GM19467 (cell line): ENCODE measurements at regions not wholly inside any gene's neighbourhood (a gene's known extent, or its start where the extent isn't known, plus 50 kb on each side); places are given as distances from the start of the nearest gene placed in this dataset.

Source experiments
- ATAC-seq: cut with Tn5 transposase; IDR thresholded peaks from one replicate; pipeline ENCODE4 v1.9.1; 2021; ENCODE audit warnings: mild to moderate bottlenecking, moderate library complexity; ENCODE audit not compliant: unreplicated experiment

DNA sequence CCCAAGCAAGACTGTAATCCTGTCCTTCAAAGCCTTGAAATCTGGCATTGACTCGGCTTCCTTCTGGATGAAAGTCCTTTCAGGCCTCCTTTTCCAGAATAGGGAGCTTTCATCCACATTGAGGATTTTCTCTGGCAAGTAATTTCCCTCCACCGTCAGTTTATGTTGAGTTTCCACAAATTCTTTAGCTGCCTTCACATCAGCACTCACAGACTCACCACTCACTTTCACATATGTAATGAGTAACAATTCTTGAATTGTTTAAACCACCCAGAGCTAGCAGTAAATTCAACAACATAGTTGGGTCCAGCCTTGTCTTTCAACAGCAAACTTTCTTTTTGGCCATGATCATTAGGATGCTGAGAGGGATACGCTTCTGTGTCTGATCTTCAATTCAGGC, 84.3 kb upstream of the PRDM11 start:
- ATAC-seq, result no peak

DNA sequence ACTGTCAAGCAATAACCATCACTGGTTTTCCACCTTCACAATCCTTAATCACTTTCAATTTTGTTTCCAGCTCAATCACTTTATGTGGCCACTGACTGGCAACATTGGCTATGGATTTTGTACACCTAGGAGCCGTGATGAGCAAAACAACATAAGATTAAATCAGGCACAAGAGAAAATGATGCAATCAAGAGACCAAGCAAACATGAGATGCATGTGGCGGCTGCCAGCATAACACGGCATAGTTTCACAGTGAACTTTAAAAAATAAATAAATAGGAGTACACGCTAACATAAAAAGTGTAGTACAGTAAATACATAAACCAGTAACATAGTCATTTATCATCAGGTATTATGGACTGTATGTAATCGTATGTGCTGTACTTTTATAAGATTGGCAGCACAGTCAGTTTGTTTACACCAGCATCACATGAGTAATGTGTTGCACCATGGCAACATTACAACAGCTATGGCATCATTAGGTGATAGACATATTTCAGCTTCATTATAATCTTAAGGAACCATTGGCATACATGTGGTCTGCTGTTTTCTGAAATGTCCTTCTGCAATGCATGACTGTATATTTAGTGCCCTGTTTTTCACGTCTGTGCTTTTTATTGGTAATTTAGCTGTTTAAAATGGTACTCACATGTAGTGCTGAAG, 83.3 kb upstream of the PRDM11 start:
- no peak for ATAC-seq

DNA sequence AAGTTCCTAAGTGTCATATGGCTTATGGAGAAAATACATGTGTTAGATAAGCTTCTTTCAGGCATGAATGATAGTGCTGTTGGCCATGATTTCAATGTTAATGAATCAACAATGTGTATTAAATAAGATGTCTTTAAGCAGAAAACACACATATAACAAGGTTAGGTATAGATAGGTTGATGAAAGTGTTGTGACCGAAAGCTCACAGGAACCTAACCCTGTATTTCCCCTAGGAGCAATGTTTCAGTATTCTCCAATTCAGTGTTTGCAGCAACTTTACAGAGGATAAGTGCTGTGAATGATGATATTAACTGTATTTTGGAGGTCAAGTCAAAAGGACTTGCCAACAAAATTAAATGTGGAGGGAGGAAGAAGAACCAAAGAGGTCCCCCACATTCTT, 82.8 kb upstream of the PRDM11 start:
- no peak for ATAC-seq

DNA sequence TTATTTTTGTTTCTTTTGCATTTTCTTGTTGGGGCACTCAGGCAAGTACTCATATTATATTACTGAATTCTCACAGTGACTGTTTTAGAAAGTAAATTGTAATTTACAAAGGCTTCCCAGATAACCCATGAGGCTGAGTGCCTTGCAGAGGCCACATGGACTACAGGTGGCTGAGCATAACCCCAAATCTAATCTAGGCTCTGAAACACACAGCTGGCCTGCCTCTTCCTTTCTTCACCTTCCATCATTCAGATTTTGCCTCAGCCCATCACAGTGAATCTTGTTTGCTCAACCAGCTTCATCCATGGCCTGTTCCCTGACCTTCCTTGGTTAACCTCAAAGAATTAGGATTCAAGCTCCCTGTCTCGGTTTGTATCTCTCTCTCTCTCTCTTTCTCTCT, 78.5 kb upstream of the PRDM11 start:
- no peak for ATAC-seq

DNA sequence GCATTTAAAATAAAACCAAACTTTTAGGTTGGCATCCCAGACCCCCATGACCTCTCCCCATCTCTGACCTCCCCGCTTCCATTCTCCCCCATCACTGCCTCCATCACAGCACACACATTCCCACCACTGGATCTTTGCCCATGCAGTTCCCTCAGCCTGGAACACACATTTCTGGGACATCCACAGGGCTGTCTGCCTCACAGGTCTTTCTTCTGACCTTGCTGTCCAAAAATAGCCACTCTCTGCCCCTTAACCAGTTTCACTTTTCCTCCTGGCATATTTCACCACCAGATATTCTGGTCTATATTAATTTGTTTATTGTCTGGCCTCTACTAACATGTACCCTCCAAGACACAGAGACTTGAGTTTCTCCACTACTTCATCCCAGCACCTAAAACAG, 75.2 kb upstream of the PRDM11 start:
- ATAC-seq, result no peak

DNA sequence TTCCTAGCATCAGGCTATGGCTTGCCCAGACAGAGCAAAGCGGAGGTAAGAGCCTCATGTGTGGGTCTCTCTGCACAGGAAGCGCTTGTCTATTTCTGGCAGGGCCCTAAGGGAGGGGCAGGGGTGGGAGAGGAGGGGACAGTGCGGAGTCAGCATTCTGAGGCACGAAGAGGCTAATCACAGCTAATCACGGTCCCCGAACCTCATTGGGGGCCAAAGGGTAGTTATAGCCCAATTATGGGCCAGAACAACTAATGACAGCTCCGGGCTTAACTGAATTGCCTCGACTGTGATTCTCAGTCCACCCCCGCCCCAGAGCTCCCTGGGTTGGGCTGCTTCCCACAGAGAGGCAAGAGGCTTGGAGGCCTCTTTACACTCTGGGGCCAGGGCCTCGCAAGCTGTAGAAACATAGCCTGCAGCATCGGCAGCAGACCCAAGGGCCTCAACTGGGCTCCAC, 72.7 kb upstream of the PRDM11 start:
- no peak for ATAC-seq

DNA sequence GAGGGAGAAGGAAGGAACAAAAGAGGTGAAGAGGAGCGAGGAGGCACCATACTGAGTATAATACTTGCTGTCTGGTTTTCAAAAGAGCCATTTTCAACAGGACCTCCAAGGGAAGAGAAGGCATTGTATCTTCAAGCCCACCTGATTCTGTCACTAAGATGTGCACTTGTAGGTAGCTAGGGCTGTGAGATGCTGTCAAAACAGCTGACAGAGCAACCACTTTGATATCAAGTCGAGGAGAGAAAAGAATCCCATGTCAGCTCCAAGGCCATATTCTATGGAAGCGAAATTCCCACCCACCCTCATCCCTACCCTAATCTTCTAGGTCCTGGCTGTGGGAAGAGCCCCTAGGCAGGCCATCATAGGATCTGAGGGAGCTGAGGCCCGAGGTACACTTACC, 70.9 kb upstream of the PRDM11 start:
- ATAC-seq, result no peak

DNA sequence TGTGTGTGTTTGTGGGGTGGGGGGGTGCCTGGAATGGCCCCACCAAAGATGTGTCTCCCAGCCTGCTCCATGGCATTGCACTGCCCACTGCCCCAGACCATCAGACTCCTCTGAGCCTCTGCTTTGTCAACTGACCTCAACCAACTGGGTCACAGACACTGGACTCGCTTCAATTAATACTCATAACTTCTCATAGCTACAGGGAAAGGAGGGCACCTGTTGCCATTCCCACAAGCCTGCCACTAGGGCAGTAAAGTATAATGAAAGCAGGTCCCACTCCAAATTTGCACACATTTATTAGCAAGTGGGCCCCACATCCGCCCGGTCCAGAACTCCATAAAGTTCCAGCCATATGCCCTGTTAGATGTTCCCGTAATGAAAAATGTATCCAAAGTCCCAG, 70.5 kb upstream of the PRDM11 start:
- ATAC-seq, result no peak

DNA sequence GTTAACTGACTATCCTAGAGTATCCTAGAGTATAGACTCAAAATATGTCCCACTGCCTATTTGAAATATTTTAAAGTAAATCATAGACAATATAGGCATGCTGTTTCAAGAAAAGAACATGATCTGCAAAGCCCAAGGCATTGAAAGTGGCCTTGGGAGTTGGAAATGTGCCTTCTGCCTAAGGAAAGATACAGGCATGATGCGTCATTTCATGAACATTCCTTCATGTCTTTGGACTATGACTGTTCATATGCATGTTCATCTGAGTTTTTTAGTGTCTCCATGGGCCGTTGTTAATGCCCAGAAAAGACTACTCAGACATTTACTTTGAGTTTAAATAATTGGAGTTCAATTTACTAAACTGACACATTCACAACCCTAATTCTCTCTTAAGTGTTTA, 69.7 kb upstream of the PRDM11 start:
- ATAC-seq, result no peak

DNA sequence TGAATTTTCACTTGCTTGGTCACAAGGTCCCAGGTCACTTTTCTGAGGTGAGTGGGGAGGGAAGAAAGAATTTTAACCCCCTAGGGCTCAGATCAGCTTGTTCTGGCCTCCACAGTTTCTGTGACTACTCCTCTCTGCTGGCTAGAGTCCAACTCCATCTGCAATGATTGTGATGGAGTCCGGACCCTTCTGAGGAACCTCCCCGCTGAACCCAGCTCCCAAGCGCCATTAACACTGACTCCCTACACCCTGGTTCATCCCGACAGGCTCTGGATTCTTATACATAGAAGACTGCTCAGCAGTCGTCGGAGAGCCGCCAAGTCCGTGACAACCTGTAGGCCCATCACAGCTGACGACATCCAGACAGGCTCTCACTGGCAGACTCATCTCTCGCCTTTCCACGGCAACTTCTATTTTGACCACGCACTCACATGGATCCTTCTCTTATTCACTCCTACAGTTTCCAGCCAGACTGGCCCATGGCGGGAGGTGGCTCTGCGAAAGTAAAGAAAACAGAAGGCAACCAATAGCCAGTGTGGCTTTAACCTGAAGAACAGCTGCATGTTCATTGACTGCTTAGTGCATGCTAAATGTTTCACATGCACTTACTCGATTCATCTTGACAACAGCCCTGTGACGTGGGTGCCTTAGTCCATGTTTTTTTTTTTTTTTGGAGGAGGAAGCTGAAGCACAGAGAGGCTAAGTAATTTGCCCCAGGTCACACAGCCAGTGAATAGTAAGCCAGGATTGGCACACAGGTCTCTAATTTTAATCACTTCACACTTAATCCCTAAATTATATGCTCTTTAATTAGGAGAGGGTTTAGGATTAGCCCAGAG, 68.0 kb upstream of the PRDM11 start:
- no peak for ATAC-seq

DNA sequence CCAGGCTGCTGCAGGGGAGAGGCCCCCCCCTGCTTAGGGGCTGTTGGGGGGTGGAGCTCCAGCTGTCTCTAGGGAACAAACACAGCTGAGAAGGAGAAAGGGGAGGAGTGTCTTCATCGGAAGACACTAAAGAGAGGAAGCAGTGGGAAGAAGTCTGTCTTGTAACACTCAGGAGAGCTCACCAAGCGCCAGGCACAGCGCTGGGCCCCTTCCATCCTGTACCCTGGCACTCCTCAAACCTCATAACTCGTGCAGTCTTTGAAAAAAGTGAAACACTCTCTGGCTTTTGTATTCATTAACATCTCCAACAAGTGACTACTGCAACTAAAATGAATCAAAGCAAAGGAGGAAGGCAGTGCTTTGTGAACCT, 67.4 kb upstream of the PRDM11 start:
- ATAC-seq, result no peak

DNA sequence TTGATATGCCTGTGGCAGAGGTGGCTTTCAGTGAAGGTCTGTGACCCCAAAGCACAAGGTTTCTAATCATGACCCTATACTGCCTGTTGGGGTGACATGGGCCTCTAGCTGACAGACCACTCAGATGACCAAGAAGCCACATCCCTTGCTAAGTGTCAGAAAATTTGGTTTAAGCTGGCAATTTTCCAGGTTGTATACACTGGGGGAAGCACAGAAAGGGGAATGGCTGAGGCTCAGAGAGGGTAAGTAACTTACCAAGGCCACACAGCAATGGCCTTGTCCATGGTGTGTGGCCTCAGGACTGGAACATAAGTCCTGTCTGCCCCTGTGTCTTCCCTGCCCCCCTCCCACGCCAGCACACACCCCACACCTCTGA, 66.9 kb upstream of the PRDM11 start:
- ATAC-seq, result no peak

DNA sequence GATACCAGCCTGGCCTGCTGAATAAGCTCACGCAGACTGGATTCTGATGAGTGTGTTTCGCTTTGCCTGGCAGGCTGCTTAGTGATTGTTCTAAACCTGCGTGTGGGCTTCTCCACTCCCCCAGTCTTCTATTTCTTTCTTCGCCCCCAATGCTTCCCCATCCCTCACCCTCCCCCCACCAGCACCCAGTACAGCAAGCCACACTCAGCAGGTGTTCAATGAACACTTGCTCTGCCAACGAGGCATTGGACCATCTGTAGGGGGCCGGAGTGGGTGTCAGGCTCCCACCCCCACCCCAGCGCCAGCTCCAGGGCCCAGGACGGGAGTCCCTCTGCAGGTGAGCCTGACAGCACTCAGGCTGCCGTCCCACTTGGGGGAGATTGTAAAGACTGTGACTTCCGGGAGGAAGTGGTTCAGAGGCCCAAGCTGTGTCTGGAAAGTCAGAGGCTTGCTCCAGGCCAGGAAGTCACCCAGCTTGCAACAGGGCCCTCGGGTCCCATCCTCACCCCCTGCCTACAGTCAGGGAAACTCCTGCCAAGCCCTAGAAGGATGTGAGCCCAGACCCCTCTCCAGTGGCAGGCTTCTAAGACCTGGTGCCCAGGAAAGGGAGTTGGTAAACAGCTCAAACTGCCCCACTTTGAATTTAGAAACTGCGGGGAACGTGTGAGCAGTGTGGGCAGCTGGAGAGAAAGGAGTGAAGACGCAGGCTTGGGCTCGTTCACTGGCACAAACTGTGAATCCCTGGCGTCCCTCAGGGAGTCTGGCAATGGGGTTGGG, 66.3 kb upstream of the PRDM11 start:
- ATAC-seq, result peak; percentile 65

DNA sequence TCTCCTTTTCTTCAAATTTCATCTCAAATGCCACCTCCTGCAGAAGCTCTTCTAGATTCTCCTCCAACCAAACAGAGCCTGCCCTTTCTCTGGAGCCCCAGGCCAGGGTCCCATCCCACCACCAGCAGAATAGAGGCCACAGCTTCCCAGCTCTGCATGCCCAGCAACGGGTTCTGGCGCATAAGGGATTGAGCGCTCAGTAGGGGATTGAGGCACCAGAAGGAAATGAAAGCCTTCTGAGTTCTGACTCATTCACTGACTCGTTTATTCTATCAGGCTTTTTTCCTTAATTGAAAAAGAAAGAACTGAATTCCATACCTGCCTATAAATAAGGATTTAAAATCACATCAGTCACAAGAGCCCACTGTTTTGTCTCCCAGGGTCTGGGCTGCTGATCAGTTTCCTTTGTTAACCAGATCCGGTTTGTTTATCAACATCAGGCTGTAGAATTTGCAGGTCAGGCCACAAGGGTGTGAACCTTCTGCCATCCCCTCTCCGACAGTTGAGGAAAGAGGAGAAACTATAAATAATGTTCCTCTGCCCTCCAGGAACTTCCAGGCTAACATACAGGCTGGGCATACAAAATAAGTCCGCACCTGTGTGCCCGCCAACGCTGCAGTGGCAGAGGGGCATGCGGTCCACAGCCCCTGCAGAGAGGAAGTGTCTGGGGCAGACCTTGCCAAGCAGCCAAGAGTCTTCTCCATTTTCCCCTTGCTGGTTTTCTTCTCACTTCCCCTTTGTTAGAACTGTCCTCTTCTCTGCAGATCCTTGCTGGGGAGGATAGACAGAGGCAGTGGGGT, 63.5 kb upstream of the PRDM11 start:
- ATAC-seq, result no peak

DNA sequence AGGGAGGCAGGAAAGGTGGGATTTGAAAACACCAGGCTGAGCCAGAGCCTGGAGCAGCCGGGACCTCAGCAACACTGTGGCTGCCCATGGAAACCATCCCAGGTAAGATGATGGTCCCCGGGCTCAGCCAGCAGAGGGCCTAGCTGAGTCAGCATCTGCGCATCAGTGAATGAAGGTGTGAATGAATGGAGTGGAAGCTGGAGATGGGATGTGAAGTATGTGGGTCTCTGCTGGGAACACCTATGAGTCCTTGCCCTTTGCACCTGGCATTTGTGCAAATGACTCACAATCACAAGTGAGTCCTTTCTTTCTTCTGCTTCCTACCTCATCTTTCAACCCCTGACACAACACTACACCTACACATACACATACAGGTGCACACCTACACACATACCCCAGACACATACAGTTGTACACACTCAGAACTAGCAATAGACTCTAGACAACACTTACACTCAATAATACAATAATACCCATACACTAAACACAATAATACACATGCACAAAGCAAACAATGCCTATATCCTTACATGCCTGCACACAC, 62.8 kb upstream of the PRDM11 start:
- ATAC-seq, result no peak

DNA sequence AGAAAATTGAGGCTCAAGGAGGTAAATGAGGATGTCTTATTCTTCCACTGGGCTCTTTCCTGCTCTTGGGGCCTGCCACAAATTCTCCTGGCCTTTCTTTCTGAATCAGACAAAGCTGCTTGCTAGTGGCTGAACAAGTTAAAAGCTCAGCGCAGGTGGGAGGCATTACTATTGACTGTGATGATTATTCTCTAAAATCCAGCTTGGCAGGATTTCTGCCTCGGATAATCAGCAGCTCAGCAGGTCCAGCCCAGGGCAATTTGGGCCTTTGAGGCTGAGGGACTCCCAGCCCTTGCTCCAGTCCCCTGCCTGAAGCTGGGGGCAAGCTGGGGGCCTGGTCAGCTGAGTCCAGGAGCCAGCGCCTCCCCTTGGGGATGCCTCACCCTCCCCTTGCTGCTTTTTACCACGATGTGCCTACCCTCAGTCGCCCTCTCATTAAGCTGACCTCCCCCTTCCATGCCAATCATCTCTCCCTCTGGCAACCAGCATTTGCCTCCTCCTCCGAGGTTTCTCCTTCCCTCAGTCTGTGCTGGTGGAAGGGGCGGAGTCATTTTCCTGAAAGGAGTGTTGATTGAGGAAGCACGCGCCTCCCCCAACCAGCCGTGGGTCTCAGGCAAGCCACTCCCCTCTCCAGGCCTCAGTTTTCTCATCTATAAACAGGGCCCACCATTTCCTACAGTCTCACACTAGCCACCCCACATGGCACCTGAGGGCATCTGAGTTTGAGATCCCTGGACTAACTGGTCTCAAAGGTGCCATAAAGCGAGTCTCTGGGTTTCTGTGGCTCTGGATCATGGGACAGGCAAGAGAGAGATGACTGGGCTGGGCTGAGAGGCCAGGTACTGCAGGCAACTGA, 60.6 kb upstream of the PRDM11 start:
- ATAC-seq, result no peak

DNA sequence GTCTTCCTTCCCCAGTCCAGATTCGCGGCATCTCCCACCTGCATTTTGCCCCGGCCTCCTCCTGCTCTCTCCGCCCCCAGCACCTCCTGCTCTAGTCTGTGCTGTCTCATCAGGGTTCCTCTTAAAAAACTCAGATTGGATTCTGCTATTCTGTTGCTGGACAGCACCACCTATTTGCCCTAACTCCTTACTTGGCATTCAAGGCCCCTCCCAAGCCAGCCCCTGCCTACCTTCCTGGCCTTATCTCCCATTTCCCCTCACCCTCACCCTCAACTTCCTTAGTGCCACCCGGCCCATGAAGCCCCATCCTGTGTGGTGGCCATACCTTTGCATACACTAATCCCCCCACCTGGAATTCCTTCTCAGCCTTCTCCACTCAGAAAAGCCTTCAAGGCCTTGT, 59.9 kb upstream of the PRDM11 start:
- no peak for ATAC-seq

DNA sequence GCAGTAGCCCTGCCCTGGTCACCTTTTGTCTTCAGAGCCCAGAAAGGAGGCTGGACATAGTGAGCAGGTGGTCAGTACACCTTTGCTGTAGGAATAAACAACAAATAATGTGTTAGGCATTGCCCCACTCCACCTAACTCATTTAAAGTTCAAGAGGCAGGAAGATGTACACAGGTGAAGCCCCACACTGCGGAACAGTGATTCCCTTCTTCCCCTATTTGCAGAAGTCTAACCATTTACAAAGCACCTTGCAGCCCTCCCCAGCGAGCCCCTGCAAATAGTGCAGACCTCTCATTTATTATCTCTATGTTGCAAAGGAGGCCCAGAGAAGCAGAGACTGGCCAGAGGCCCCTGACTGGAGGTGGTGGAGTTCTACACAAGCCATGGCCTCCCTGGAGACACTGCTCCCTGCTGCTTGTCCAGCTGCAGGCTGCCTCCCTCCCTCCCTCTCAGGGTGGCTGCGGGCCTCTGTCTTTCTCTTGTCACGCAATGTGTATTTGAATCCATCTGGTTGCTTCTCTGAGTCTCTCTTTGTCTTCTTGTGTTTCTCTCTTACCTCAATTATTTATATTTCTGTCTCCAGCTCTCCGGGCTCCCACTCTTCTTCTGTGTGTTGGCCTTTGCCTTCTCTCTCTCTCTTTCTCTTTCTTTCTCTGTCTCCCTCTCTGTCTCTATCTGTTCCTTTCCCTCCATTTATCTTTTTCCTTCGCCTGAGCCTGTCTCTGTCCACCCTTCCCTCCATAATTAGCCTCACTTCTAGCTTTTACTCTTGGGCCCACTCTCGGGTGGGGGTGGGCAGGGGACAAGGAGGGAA, 59.1 kb upstream of the PRDM11 start:
- no peak for ATAC-seq

DNA sequence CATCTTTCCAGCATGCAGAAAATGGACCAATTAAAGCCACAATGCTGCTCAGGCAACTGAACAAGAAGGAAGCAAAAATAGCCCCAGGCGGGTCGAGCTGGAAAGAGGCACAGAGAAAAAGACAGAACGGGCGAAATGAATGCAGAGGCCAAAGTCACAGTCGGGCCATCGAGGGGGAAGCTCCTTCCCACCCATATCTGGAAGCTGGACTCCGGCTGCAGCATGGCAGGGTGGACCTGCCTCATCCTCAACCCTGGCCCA, 58.6 kb upstream of the PRDM11 start:
- ATAC-seq, result no peak
